Thoracic aorta (tissue), 2 donors: ENCODE measurements at regions not wholly inside any gene's neighbourhood (a gene's known extent, or its start where the extent isn't known, plus 50 kb on each side); places are given as distances from the start of the nearest gene placed in this dataset.

Experiments
- ATAC-seq: fragments of 150-250 bp; one replicate; pipeline ENCODE4 v1.8.0; 2017; ENCODE audit warnings: low read depth; ENCODE audit not compliant: insufficient number of reproducible peaks, low FRiP score
- DNase-seq: peaks from one replicate; pipeline ENCODE4 v3.0.0-alpha.2; 2020; ENCODE audit warnings: low spot score
- H3K27ac ChIP-seq, 2 donors: fragments of 200-600 bp; sonication (generic); 1 replicate in 1 of 2; 2 replicates in 1 of 2; pipeline ENCODE4 v1.5.1; 2016; ENCODE audit warnings: mild to moderate bottlenecking in 2 of 2, moderate library complexity in 2 of 2
- H3K27me3 ChIP-seq: fragments of 200-600 bp; sonication (generic); replicated peaks from 2 replicates; pipeline ENCODE4 v1.6.0; 2016; ENCODE audit warnings: mild to moderate bottlenecking; ENCODE audit not compliant: insufficient read depth
- H3K36me3 ChIP-seq: fragments of 200-600 bp; sonication (generic); one replicate; pipeline ENCODE4 v1.5.1; 2016
- H3K4me1 ChIP-seq, 2 donors: fragments of 200-600 bp; sonication (generic); 1 replicate in 1 of 2; 2 replicates in 1 of 2; pipeline versions ENCODE4 v1.5.1 to v1.6.0; 2016; ENCODE audit warnings: low read depth in 2 of 2, mild to moderate bottlenecking in 1 of 2; ENCODE audit not compliant: control insufficient read depth in 1 of 2
- H3K4me3 ChIP-seq: fragments of 200-600 bp; sonication (generic); 2 replicates; pipeline ENCODE4 v1.5.1; 2016; ENCODE audit warnings: mild to moderate bottlenecking
- H3K9me3 ChIP-seq: fragments of 200-600 bp; sonication (generic); 2 replicates; pipeline ENCODE4 v1.5.1; 2016
- TF ChIP-seq, protein P1 (sequence below): fragments of 200-600 bp; sonication (generic); IDR thresholded peaks from one replicate; pipeline ENCODE4 v1.5.1; 2019; ENCODE audit warnings: antibody characterized with exemption

GRCh38 chr2:138910427-138910826 is 130.2 kb upstream of the NXPH2 start:
- DNase-seq (no peak), ATAC-seq (no peak)
- Histone ChIP-seq H3K27me3 (no peaks in the 10 kb centered on the region), H3K4me1 (no peaks in the 10 kb centered on the region), H3K4me3 (no peak overlapping the region), H3K36me3 (no peaks in the 10 kb centered on the region), H3K9me3 (no peaks in the 10 kb centered on the region), H3K27ac (no peak overlapping the region)
- TF ChIP-seq, protein P1, sequence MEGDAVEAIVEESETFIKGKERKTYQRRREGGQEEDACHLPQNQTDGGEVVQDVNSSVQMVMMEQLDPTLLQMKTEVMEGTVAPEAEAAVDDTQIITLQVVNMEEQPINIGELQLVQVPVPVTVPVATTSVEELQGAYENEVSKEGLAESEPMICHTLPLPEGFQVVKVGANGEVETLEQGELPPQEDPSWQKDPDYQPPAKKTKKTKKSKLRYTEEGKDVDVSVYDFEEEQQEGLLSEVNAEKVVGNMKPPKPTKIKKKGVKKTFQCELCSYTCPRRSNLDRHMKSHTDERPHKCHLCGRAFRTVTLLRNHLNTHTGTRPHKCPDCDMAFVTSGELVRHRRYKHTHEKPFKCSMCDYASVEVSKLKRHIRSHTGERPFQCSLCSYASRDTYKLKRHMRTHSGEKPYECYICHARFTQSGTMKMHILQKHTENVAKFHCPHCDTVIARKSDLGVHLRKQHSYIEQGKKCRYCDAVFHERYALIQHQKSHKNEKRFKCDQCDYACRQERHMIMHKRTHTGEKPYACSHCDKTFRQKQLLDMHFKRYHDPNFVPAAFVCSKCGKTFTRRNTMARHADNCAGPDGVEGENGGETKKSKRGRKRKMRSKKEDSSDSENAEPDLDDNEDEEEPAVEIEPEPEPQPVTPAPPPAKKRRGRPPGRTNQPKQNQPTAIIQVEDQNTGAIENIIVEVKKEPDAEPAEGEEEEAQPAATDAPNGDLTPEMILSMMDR, result no peak

DNA sequence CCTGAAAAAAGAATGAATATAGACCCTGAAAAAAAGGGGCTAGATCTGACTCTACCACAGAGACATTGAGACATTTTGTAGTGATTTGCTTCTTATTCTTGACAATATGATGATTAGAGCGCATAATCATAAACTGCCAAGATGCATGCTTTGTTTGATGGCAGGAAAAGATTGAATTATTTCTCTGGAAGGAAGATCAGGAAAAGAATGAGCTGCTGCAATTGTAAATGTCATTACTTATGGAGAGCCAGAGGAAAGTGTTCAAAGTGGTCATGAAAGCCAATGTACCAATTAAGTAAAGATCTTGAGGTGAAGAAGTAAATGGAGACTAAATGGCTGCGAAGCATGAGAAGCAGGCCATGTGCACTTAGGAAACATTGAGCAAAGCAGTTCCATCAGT is 126.4 kb upstream of the NXPH2 start:
- no peaks in the 10 kb centered on the region for H3K27me3 ChIP-seq
- H3K4me1 ChIP-seq, result no peaks in the 10 kb centered on the region
- H3K27ac ChIP-seq, result no peak overlapping the region
- ATAC-seq (no peak), DNase-seq (no peak)
- H3K36me3 ChIP-seq, result no peaks in the 10 kb centered on the region
- H3K4me3 ChIP-seq, result no peak overlapping the region
- H3K9me3 ChIP-seq, result no peaks in the 10 kb centered on the region
- TF ChIP-seq, protein P1, result no peak

GRCh38 chr2:138902239-138902871 is 122.2 kb upstream of the NXPH2 start:
- no peak overlapping the region for H3K4me3 ChIP-seq
- DNase-seq (no peak), ATAC-seq (no peak)
- no peaks in the 10 kb centered on the region for H3K27me3 ChIP-seq
- H3K9me3 ChIP-seq, result no peaks in the 10 kb centered on the region
- H3K4me1 ChIP-seq, result no peaks in the 10 kb centered on the region
- no peak overlapping the region for H3K27ac ChIP-seq
- no peaks in the 10 kb centered on the region for H3K36me3 ChIP-seq
- TF ChIP-seq, protein P1, result no peak

GRCh38 chr2:138901530-138901929 is 121.3 kb upstream of the NXPH2 start:
- H3K9me3 ChIP-seq, result no peaks in the 10 kb centered on the region
- no peak overlapping the region for H3K4me3 ChIP-seq
- H3K27me3 ChIP-seq, result no peaks in the 10 kb centered on the region
- no peak for ATAC-seq
- no peak overlapping the region for H3K27ac ChIP-seq
- no peaks in the 10 kb centered on the region for H3K4me1 ChIP-seq
- no peaks in the 10 kb centered on the region for H3K36me3 ChIP-seq
- TF ChIP-seq, protein P1, result no peak
- DNase-seq, result no peak

DNA sequence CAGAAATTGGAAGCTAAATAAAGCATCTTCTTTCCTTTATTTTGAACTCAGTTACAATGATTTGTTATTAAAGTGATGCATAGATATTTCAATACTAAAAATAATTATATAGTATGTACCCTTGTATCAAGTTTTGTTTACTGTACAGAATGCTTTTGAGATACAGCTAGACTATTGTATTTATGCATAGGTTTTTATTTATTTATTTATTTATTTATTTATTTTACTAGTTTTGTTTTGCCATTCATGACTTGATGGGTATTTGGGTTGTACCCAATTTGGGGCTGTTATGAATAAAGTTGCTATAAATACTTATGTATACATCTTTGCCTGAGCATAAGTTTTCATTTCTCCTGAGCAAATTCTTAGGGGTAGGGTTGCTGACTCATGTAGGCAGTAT is 118.7 kb upstream of the NXPH2 start:
- Histone ChIP-seq H3K36me3 (no peaks in the 10 kb centered on the region), H3K4me3 (no peak overlapping the region), H3K9me3 (no peaks in the 10 kb centered on the region), H3K27ac (no peak overlapping the region), H3K4me1 (no peaks in the 10 kb centered on the region), H3K27me3 (no peaks in the 10 kb centered on the region)
- ATAC-seq (no peak), DNase-seq (no peak)
- TF ChIP-seq, protein P1, result no peak
